Tibial artery (tissue), 4 donors: ENCODE measurements at regions not wholly inside any gene's neighbourhood (a gene's known extent, or its start where the extent isn't known, plus 50 kb on each side); places are given as distances from the start of the nearest gene placed in this dataset.
"Not testable (repeated sequence)": the region's sequence is repeated elsewhere in the genome, so short reads cannot be mapped to it uniquely, and the experiment has no call there.

Experiments used
- DNase-seq, 2 donors: peaks; one replicate each; pipeline ENCODE4 v3.0.0-alpha.2; 2019
- H3K27ac ChIP-seq, 2 donors: fragments of 200-600 bp; sonication (generic) in 1 of 2; 1 replicate in 1 of 2; 2 replicates in 1 of 2; pipeline ENCODE4 v1.5.1; 2018 to 2019; ENCODE audit warnings: mild to moderate bottlenecking in 1 of 2
- H3K27me3 ChIP-seq, 2 donors: fragments of 200-600 bp; sonication (generic) in 1 of 2; one replicate each; pipeline versions ENCODE4 v1.5.1 to v1.6.0; 2016 to 2019
- H3K36me3 ChIP-seq, 3 donors: fragments of 200-600 bp; sonication (generic) in 2 of 3; one replicate each; pipeline ENCODE4 v1.5.1; 2016 to 2019; ENCODE audit warnings: mild to moderate bottlenecking in 2 of 3
- H3K4me1 ChIP-seq, 4 donors: fragments of 200-600 bp; sonication (generic) in 2 of 4; 1 replicate in 3 of 4; 2 replicates in 1 of 4; pipeline ENCODE4 v1.5.1; 2016 to 2019
- H3K4me3 ChIP-seq, 2 donors: fragments of 200-600 bp; sonication (generic) in 1 of 2; 1 replicate in 1 of 2; 2 replicates in 1 of 2; pipeline ENCODE4 v1.5.1; 2018 to 2019; ENCODE audit warnings: mild to moderate bottlenecking in 2 of 2
- H3K9me3 ChIP-seq, 3 donors: fragments of 200-600 bp; sonication (generic) in 1 of 3; one replicate each; pipeline ENCODE4 v1.5.1; 2016 to 2019
- CTCF ChIP-seq, 2 experiments: fragments of 200-600 bp in 1 of 2; fragments of 450-650 bp in 1 of 2; IDR thresholded peaks; one replicate each; pipeline ENCODE4 v1.5.1; 2017 to 2019; ENCODE audit warnings: antibody characterized with exemption in 2 of 2, mild to moderate bottlenecking in 1 of 2, moderate library complexity in 1 of 2
- intact Hi-C: fragments of 100-400 bp; cut with DNase I; formaldehyde crosslinking; loops from one replicate; pipeline ENCODE4 v1.15.0; 2023; ENCODE audit warnings: low total_unique reads

DNA sequence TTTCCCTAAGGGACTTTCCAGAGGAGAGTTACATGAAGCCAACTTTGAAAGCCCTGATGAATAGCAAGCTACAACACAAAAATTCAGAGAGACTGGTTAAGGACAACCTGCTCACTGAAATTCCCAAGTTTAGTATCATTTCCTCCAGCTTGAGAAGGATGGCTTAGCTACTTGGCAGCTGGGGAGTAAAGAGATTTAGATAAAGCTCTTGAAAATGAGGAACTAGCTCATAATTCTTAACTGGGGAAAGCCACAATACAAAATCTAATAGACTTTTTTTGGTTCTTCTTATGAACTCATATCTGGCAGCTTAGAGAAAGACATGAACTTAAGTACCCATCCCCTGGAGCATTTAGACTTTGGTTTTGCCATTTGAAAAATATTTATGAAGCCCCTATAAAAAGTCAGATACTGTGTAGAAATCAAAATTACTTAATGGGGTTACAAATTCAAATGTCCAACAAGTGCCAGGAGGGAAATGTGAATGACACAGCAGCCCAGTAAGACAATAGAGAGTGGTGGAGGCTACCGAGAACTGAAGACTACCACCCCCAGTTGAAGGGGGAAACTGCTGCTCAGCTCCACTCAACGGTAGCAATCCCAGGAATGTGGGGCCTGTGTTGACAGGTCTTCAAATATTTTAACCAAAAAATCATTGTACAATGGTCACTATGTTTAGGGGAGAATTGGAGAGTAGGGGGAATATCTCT, 79.4 kb upstream of the ADRB2 start:
- Histone ChIP-seq H3K27me3 (no peaks in the 10 kb centered on the region), H3K9me3 (no peaks in the 10 kb centered on the region), H3K27ac (no peak overlapping the region), H3K4me1 (peaks cover 0 to 15% (median 3%) of the 10 kb centered on the region in 4 donors), H3K4me3 (no peak overlapping the region), H3K36me3 (no peaks in the 10 kb centered on the region)
- no peak for DNase-seq
- no peak for TF ChIP-seq CTCF (IDR thresholded peaks at IDR 0.05)
- intact Hi-C loops, result no loop called here

GRCh38 chr5:148747536-148747906, 78.9 kb upstream of the ADRB2 start:
- H3K27ac ChIP-seq, result no peak overlapping the region

DNA sequence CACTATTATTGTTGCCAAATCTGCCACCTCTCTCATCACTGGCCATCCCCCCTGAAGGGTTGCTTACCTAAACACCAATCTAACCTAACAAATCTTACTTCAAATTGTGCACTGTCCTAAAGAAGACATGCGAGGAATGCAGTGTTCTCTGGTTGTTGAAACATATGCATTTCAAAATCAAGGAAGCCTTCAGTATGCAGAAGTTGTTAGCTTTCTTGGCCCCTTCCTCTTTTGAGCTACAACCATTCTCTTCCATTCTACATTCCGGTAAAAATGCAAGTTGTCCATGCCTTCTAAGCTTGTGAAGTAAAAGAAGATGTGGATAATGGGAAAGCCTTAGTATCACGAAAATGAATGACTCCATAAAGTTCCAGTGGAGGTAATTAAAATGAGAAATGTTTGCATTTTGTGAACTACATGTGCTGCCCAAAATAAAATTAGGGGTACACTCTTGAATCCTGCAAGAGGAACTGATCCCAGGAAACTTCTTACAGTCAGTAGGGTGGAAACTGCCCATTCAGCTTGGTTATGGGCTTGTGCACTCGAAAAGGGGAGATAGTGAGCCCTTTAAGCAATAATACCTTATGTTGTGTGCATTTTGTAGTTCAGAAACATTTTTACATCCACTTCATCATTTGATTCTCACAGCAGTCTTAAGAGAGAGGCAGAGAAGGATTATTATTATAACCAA, 77.6 kb upstream of the ADRB2 start:
- Histone ChIP-seq H3K27ac (no peak overlapping the region), H3K4me3 (no peak overlapping the region), H3K36me3 (no peaks in the 10 kb centered on the region), H3K27me3 (no peaks in the 10 kb centered on the region), H3K9me3 (no peaks in the 10 kb centered on the region), H3K4me1 (peaks cover 0 to 15% (median 3%) of the 10 kb centered on the region in 4 donors)
- TF ChIP-seq CTCF (IDR thresholded peaks at IDR 0.05), result no peak
- intact Hi-C loops, result no loop called here
- DNase-seq, result no peak

More at GRCh38 chr5:148747536-148747906, 78.9 kb upstream of the ADRB2 start:
- Histone ChIP-seq H3K36me3 (no peaks in the 10 kb centered on the region), H3K27me3 (no peaks in the 10 kb centered on the region), H3K9me3 (no peaks in the 10 kb centered on the region), H3K4me3 (no peak overlapping the region), H3K4me1 (peaks cover 0 to 15% (median 3%) of the 10 kb centered on the region in 4 donors)
- intact Hi-C loops, result no loop called here
- DNase-seq, result no peak
- TF ChIP-seq CTCF (IDR thresholded peaks at IDR 0.05), result no peak

DNA sequence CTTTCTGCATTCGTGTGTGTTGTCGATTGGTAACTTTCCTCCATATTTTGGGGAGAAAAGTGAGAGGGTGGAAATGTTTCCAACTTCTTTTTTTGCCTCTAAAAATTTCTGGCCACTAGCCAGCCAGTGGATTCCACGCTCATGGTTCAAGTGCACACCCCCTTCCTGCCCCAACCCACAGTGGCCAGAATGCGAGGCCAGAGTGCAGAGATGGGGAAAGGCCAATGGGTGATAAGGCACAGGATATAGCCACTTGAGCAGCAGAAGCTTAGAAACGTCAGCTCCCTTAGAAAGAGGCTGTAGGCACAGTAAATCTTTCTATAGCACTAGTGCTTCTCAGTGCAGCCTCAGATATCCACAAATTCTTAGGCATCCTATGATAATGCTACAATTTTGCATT, 75.8 kb upstream of the ADRB2 start:
- Histone ChIP-seq H3K27ac (no peak overlapping the region), H3K9me3 (peaks cover 0 to 2% (median 0%) of the 10 kb centered on the region in 3 donors), H3K4me1 (peaks cover 0 to 15% (median 3%) of the 10 kb centered on the region in 4 donors), H3K4me3 (no peak overlapping the region), H3K27me3 (no peaks in the 10 kb centered on the region), H3K36me3 (no peaks in the 10 kb centered on the region)
- no peak for TF ChIP-seq CTCF (IDR thresholded peaks at IDR 0.05)
- DNase-seq, result no peak
- intact Hi-C loops, result no loop called here

GRCh38 chr5:148751025-148751424, 75.4 kb upstream of the ADRB2 start:
- TF ChIP-seq CTCF (IDR thresholded peaks at IDR 0.05), result no peak
- peaks cover 0 to 15% (median 3%) of the 10 kb centered on the region in 4 donors for H3K4me1 ChIP-seq
- intact Hi-C loops, result no loop called here
- H3K36me3 ChIP-seq, result no peaks in the 10 kb centered on the region
- H3K4me3 ChIP-seq, result no peak overlapping the region
- no peak for DNase-seq
- H3K27ac ChIP-seq, result no peak overlapping the region
- no peaks in the 10 kb centered on the region for H3K27me3 ChIP-seq
- peaks cover 0 to 5% (median 0%) of the 10 kb centered on the region in 3 donors for H3K9me3 ChIP-seq

DNA sequence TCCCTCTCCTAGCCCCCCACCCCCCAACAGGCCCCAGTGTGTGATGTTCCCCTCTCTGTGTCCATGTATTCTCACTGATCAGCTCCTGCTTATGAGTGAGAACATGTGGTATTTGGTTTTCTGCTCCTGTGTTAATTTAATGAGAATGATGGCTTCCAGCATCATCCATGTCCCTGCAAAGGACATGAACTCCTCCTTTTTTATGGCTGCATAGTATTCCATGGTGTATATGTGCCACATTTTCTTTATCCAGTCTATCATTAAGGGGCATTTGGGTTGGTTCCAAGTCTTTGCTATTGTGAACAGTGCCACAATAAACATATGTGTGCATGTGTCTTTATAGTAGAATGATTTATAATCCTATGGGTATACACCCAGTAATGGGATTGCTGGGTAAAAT, 74.0 kb upstream of the ADRB2 start:
- H3K36me3 ChIP-seq, H3K27me3 ChIP-seq, H3K27ac ChIP-seq, H3K4me3 ChIP-seq, H3K4me1 ChIP-seq, DNase-seq, intact Hi-C loops: not testable (repeated sequence)
- peaks cover 0 to 15% (median 0%) of the 10 kb centered on the region in 3 donors for H3K9me3 ChIP-seq
